NCI-H1694 (cell line): ENCODE measurements at regions not wholly inside any gene's neighbourhood (a gene's known extent, or its start where the extent isn't known, plus 50 kb on each side); places are given as distances from the start of the nearest gene placed in this dataset.
A peak's percentile ranks its signal among the peaks of the same experiment; 100 is the strongest.
"Not testable (repeated sequence)": the region's sequence is repeated elsewhere in the genome, so short reads cannot be mapped to it uniquely, and the experiment has no call there.

ENCODE experiments used
- DNase-seq: peaks from one replicate; lab custom pipeline; 2025; lab: John Stamatoyannopoulos, UW

GRCh38 chr18:59848002-59848401 lies 51.8 kb upstream of the PMAIP1 start:
- DNase-seq = no peak

DNA sequence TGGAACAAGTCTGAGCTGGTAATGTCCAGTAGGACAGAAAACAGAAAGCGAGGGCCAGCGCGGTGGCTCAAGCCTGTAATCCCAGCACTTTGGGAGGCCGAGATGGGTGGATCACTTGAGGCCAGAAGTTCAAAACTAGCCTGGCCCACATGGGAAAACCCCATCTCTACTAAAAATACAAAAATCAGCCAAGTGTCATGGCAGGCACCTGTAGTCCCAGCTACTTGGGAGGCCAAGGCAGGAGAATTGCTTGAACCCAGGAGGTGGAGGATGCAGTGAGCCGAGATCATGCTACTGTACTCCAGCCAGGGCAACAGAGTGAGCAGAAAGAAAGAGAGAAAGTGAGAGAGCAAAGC lies 52.3 kb upstream of the PMAIP1 start:
- DNase-seq = not testable (repeated sequence)

GRCh38 chr18:59846814-59847490 lies 52.8 kb upstream of the PMAIP1 start:
- DNase-seq = no peak

- DNase-seq = no peak
These were observed 56.8 kb upstream of the PMAIP1 start for GRCh38 chr18:59842947-59843346.

DNA sequence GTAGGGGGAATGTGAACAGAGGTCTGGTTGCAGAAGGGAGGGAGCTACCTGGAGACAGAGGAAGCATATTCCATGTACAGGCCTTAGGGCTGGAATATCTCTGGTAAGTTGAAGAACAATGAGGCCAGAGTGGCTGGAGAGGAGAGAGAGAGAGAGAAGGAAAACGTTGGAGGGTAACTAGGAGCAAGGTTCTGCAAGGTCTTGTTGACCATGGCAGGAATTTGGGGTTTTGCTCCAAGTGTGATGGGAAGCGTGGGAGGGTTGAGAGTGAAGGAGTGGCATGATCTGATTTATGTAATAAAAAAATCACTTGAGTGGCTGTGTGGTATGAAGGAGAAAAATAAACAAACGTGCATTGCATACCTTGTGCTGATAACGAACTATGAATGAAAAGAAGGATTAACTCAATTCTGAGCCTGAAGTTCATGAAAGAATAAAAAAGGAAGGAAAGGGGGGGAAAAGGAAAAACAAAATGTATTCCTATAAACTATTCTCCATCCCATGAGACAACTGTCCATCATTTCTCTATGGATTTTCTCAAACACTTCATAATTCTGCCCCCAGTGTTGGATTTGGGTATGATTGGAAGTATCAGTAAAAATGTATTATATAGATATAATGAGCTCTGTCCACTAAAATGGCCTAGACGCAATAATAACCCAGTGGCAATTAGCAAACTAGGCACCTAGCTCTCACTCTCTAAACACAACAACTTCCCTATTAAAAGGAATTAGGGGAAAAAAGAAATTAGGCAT lies 59.7 kb upstream of the PMAIP1 start:
- DNase-seq = no peak

- no peak for DNase-seq
These were observed 60.5 kb upstream of the PMAIP1 start for GRCh38 chr18:59839246-59839645.

DNA sequence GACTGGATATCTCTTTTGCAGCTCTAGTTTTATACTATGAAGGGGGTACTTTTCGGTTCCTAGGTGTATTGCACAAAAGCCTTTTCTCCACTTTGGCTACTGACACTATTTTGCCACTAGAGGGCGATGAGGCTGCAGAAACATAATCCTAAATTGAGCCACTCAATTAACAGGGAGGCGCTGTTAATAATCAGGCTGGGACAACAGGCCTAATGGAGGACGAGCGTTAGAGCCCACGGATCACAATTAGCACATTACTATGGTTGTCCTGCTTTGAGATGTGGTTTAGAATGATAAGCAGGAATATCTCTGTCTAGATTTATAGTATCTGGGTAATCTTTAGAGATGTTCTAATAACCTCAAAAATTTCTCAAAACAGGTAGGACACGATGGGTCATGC lies 62.2 kb upstream of the PMAIP1 start:
- DNase-seq = peak; percentile 56

DNA sequence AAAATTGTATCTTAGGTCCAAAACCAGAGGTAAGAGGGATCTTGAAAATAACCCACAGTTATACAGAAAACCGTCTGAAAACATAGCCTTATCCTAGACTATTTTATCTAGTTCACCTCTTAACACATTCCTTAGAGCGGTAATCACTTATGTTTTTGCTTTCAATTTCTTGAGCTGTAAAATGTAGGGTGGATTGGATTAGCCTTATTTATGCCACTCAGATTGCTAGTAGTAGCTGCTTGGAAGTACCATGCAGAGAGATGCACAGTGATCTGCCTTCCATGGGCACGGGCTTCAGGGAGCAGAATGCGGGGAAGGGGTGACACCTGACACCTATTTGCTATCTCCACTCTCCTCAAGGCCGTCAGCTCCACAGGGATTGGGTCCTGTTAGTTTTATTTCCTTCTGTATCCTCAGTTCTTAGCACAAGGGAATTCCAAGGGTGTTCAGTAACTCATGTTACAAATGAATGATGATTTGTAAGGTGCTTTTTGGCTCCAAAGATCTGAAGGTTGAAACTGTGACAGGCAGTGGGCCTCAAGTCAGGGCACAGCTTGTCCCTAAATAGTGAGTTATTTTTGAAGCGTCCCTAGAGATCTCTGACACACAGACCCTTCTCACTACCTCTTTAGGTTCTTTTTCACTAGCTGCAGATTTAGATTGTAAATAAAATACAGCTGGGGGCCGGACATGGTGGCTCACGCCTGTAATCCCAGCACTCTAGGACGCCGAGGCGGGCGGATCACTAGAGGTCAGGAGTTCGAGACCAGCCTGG lies 64.0 kb upstream of the PMAIP1 start:
- no peak for DNase-seq

GRCh38 chr18:59834267-59834666 lies 65.5 kb upstream of the PMAIP1 start:
- DNase-seq = no peak

DNA sequence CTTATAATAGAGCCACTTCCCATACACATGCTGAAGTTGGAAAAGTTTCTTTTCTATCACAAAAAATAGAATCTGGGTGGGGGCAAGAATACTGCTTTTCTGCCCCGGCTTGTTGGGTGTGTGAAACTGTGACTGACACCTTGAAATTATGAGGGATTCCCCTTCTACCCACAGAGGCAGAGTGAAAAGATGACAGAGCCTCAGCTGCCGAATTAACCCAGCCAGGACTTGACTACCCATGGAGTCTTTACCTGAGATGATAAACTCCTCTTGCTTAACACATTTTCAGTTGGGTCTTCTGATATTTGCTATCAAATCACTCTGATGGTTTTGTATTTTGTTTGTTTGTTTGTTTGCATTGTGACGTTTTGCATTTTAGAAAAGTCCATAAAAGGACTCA lies 66.0 kb upstream of the PMAIP1 start:
- DNase-seq = no peak

GRCh38 chr18:59823596-59824195 lies 76.1 kb upstream of the PMAIP1 start:
- DNase-seq = peak; percentile 77

DNA sequence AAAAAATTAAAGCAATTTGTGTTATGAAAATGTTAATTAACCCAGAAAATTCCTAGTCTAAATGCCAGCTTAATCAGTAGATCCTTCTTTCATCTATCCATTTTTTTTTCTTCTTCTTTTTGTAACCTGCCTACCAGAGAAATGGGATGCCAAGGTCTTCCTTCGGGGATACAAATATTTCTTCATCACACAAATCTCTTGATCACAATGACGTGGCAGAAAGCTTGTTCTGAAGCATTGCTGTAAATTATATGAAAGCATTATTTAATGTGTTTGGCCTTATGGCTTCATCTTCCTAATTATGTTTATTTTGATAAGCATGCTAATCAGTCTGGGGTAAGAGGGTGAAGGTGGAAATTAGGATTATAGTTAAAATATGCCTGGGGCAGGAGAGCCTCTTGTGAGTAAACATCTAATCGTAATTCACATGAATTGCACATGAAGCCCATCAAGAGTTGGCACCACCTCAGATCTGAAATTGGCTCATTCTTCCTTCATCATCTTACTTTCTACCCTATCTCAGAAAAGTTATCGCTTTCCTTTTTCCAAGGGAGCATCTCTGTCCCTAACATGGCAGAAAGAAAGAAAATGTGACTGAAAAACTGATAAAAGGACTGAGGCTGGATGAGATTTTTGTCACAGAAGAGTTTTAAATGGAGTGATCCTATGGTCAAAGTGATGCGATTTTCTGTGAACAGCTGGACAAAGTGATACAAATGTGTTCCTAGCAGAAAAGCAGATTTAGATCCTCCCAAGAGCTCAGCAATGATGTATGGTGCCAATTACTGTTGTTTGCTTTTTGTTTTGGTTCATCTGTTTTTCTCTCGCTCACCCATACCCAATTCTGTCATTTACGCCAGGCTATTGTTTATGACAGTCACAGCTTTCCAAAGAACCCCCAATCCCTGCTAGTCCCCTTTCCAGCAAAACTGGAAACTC lies 76.9 kb upstream of the PMAIP1 start:
- no peak for DNase-seq

DNA sequence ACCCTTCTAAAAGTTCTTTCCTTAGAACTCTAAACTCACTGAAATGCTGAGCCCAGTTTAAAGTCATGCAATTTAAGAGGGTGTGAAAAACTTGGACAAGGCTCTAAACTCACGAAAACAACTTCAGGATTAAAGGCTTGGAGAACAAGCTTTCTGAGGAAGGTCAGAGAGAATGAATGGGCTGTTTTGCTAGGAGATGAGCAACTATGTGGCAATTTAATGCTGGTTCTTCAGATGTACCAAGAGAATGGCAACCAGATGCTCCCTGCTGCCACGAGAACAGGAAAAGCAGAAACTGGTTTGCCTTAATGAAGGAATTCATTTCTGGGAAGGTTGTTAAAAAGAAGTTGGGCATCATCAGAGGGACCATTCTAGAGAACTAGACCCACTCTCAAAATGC lies 77.8 kb upstream of the PMAIP1 start:
- no peak for DNase-seq

GRCh38 chr18:59820663-59821062 lies 79.1 kb upstream of the PMAIP1 start:
- no peak for DNase-seq

DNA sequence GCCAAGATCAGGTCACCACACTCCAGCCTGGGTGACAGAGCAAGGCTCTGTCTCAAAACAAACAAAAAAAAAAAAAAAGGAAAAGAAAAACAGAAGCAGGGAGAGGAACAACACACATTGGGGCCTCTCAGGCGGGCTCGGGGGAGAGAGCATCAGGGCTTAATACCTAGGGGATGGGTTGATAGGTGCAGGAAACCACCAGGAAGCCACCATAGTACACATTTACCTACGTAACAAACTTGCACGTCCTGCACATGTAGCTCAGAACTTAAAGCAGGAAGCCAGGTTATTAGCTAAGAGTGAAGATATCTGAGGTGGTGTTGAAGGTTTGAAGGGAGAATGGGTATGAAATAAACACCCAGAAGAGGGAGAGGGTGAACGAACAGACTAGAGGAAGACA lies 81.0 kb upstream of the PMAIP1 start:
- DNase-seq = no peak

DNA sequence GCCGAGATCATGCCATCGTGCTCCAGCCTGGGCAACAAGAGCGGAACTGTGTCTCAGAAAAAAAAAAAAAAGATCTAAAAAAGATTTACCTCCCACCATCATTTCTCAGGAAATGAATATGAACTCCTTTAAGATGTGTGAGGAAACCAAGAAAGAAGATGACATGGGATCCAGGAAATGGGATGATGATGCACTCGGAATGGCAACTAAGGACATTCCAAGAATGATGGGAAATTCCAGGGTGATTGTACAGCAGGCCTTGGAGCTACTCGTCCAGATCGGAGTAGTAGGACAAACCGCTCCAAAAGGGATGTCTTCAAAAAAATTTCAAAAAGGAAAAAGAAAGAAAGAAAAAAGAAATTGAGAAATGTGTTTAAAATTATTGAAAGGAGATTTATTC lies 84.9 kb upstream of the PMAIP1 start:
- DNase-seq = no peak

- DNase-seq = no peak
These were observed 85.9 kb upstream of the PMAIP1 start for GRCh38 chr18:59813942-59814341.

- DNase-seq = no peak
These were observed 88.9 kb upstream of the PMAIP1 start for GRCh38 chr18:59810735-59811520.

DNA sequence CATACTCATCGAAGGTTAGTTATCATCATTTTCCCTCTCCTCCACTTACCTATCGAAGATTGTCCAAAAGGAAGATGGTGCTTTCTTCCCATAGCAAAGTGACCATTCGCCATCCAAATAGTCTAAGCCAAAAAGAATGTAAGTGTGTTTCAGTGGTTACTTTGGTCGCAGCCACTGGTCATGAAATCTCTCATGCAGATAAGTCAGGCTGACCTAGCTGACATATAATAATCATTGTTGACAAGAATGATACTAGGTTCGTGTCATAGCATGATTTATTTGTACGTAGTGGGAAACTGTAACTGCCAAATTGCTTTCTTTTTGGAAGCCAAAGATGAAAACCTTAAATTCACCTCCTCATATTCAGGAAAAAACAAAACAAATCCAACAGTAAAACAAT lies 89.6 kb upstream of the PMAIP1 start:
- no peak for DNase-seq

DNA sequence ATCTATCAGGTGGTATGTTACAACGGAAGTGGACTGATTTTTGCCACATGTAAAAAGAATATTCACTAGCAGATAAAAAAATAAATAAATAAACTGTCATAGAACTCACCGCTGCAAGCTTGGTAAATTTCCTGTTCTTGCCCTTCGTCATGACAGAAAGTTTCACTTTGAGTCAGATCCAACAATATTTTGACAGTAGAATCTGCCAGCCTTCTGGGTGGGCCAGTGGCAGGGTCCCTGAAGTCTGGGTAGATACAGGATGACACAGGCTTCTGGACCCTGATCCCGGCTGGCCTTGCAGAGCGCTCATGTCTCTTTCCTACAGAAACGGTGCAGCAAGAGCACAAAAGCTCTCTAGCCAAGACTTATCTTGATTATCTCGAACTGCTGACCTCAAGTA lies 97.8 kb upstream of the PMAIP1 start:
- no peak for DNase-seq

DNA sequence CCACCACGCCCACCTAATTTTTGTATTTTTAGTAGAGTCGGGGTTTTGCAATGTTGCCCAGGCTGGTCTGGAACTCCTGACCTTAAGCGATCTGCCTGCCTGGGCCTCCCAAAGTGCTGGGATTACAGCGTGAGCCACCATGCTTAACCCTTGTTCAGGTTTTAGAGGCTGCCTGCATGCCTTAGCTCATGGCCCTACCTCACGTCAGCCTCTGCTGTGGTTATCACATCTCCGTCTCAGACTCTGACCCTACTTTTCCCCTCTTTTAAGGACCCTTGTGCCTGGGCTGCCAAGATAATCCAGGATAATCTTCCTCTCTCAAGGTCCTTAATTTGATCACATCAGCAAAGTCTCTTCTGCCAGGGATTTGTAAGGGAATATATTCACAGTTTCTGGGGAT lies 98.2 kb upstream of the PMAIP1 start:
- no peak for DNase-seq
